ENCODE measurements at regions not wholly inside any gene's neighbourhood (a gene's known extent, or its start where the extent isn't known, plus 50 kb on each side); places are given as distances from the start of the nearest gene placed in this dataset.

DNA sequence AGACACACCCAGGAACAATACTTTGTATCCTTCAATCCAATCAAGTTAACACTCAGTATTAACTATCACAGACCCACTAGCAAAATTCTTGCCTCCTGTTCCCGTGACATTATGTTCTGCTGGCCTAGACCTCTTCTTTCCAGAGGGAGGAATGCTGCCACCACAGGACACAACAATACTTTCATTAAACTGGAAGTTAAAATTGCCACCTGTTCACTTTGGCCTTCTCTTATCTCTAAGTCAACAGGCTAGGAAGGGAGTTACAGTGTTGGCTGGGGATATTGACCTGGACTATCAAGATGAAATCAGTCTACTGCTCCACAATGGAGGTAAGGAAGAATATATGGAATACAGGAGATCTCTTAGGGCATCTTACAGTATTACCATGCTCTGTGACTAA, 1000.4 kb upstream of the GBE1 start:
- TF ChIP-seq, protein P1, sequence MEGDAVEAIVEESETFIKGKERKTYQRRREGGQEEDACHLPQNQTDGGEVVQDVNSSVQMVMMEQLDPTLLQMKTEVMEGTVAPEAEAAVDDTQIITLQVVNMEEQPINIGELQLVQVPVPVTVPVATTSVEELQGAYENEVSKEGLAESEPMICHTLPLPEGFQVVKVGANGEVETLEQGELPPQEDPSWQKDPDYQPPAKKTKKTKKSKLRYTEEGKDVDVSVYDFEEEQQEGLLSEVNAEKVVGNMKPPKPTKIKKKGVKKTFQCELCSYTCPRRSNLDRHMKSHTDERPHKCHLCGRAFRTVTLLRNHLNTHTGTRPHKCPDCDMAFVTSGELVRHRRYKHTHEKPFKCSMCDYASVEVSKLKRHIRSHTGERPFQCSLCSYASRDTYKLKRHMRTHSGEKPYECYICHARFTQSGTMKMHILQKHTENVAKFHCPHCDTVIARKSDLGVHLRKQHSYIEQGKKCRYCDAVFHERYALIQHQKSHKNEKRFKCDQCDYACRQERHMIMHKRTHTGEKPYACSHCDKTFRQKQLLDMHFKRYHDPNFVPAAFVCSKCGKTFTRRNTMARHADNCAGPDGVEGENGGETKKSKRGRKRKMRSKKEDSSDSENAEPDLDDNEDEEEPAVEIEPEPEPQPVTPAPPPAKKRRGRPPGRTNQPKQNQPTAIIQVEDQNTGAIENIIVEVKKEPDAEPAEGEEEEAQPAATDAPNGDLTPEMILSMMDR (IDR thresholded peaks at IDR 0.05; ENCODE audit: insufficient read depth, low read length, poor library complexity, severe bottlenecking): no peak
- TF ChIP-seq EZH2phosphoT487 (conservative IDR thresholded peaks at IDR 0.05; ENCODE audit: low read length): no peak
- H2AFZ ChIP-seq (ENCODE audit: low read depth, low read length, severe bottlenecking): no peak overlapping the region
- H3K27ac ChIP-seq (ENCODE audit: low read depth, low read length): no peak overlapping the region
- H3K79me2 ChIP-seq (ENCODE audit: insufficient read depth, low read length): no peaks in the 10 kb centered on the region
- no peaks in the 10 kb centered on the region for H3F3A ChIP-seq (ENCODE audit: insufficient read depth)
- no peak overlapping the region for H3K4me2 ChIP-seq (ENCODE audit: low read depth, low read length, poor library complexity, severe bottlenecking)
- H3K9me3 ChIP-seq (ENCODE audit: insufficient read depth, low read length): no peaks in the 10 kb centered on the region
- H3K27me3 ChIP-seq (ENCODE audit: low read length): no peaks in the 10 kb centered on the region
- no peak overlapping the region for H3K4me3 ChIP-seq (ENCODE audit: insufficient read depth, low read length, poor library complexity, severe bottlenecking)
- H4K20me1 ChIP-seq (ENCODE audit: low read depth, low read length): no peaks in the 10 kb centered on the region
- no peak overlapping the region for H3K9ac ChIP-seq (ENCODE audit: low read length)
- no peaks in the 10 kb centered on the region for H3K9me2 ChIP-seq (replicated peaks; ENCODE audit: insufficient read depth, low read length)
- no peaks in the 10 kb centered on the region for H3K36me3 ChIP-seq (ENCODE audit: low read length)

DNA sequence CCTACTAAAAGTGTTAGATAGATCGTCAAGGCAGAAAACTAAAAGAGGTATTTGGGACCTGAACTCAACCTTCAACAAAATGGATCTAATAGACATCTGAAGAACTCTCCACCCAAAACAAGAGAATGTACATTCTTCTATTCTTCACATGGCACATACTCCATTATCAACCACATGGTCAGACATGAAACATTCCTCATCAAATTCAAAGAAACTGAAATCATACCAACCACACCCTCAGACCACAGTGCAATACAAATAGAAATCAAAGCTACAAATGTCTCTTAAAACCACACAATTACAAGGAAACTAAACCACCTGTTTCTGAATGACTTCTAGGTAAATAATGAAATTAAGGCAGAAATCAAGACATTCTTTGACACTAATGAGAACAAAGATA, 984.1 kb upstream of the GBE1 start:
- Histone ChIP-seq H3K4me2 (ENCODE audit: low read depth, low read length, poor library complexity, severe bottlenecking) (no peak overlapping the region), H3K79me2 (ENCODE audit: insufficient read depth, low read length) (no peaks in the 10 kb centered on the region), H3K27ac (ENCODE audit: low read depth, low read length) (no peak overlapping the region), H3F3A (ENCODE audit: insufficient read depth) (no peaks in the 10 kb centered on the region), H2AFZ (ENCODE audit: low read depth, low read length, severe bottlenecking) (no peak overlapping the region), H3K9me2 (replicated peaks; ENCODE audit: insufficient read depth, low read length) (no peaks in the 10 kb centered on the region), H3K4me3 (ENCODE audit: insufficient read depth, low read length, poor library complexity, severe bottlenecking) (no peak overlapping the region), H3K27me3 (ENCODE audit: low read length) (no peaks in the 10 kb centered on the region), H3K36me3 (ENCODE audit: low read length) (no peaks in the 10 kb centered on the region), H3K9ac (ENCODE audit: low read length) (no peak overlapping the region), H3K9me3 (ENCODE audit: insufficient read depth, low read length) (0 out of 2 replicates have a peak, but pooled peaks cover 3% of the 10 kb centered on the region), H4K20me1 (ENCODE audit: low read depth, low read length) (no peaks in the 10 kb centered on the region)
- TF ChIP-seq, protein P1 (IDR thresholded peaks at IDR 0.05; ENCODE audit: insufficient read depth, low read length, poor library complexity, severe bottlenecking): no peak
- TF ChIP-seq EZH2phosphoT487 (conservative IDR thresholded peaks at IDR 0.05; ENCODE audit: low read length): no peak

DNA sequence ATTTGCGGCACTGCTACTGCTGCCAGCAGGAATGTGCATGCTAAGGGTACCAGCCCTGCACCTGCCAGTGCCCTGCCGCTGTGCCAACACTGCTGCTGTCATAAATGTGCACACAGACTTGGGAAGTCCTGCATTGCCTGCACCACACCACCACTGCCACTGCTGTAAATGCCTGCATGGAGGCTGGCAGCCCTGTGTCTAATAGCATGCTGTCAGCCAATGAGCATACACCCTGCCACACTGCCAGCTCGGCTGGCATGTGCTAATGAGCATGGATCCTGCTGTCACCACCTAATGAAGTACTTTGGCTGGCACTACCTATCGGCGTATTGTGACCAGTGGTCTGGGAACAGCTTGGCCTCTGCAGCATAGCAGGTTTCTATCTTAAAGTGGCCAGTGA, 981.8 kb upstream of the GBE1 start:
- Histone ChIP-seq H3F3A (ENCODE audit: insufficient read depth) (no peaks in the 10 kb centered on the region), H3K27me3 (ENCODE audit: low read length) (no peaks in the 10 kb centered on the region), H3K9me2 (replicated peaks; ENCODE audit: insufficient read depth, low read length) (no peaks in the 10 kb centered on the region), H3K36me3 (ENCODE audit: low read length) (no peaks in the 10 kb centered on the region), H3K27ac (ENCODE audit: low read depth, low read length) (no peak overlapping the region), H2AFZ (ENCODE audit: low read depth, low read length, severe bottlenecking) (no peak overlapping the region), H4K20me1 (ENCODE audit: low read depth, low read length) (no peaks in the 10 kb centered on the region), H3K79me2 (ENCODE audit: insufficient read depth, low read length) (no peaks in the 10 kb centered on the region), H3K9me3 (ENCODE audit: insufficient read depth, low read length) (0 out of 2 replicates have a peak, but pooled peaks cover 3% of the 10 kb centered on the region), H3K4me3 (ENCODE audit: insufficient read depth, low read length, poor library complexity, severe bottlenecking) (no peak overlapping the region), H3K9ac (ENCODE audit: low read length) (no peak overlapping the region), H3K4me2 (ENCODE audit: low read depth, low read length, poor library complexity, severe bottlenecking) (no peak overlapping the region)
- TF ChIP-seq, protein P1 (IDR thresholded peaks at IDR 0.05; ENCODE audit: insufficient read depth, low read length, poor library complexity, severe bottlenecking): no peak
- no peak for TF ChIP-seq EZH2phosphoT487 (conservative IDR thresholded peaks at IDR 0.05; ENCODE audit: low read length)

Measured in SU-DHL-6 (cell line).